DMS114 treated with DMSO at 0.1 percent for 48 hours (cell line): ENCODE measurements at regions not wholly inside any gene's neighbourhood (a gene's known extent, or its start where the extent isn't known, plus 50 kb on each side); places are given as distances from the start of the nearest gene placed in this dataset.

Experiments used
- DNase-seq: peaks from one replicate; lab custom pipeline; 2025; ENCODE audit not compliant: unreplicated experiment; lab: John Stamatoyannopoulos, UW

DNA sequence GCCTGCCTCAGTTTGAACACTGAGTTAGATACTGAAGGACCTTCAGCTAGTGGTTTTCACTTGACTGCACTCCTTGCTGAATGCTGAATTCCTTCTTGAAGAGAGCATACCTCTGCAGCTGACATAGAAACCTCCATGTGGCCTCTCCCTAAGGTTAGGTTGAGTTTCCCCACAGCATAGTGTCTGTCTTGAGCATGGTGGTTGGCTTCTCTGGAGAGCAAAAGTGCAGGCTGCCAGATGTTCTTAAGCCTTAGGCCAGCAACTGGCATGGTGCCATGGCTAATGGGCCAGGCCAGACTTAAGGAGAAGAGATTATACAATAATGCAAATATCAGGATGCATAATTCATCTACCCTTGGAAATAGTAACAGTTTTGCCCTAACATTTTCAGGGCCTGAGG is 545.6 kb upstream of the ZNF385D start:
- no peak for DNase-seq

DNA sequence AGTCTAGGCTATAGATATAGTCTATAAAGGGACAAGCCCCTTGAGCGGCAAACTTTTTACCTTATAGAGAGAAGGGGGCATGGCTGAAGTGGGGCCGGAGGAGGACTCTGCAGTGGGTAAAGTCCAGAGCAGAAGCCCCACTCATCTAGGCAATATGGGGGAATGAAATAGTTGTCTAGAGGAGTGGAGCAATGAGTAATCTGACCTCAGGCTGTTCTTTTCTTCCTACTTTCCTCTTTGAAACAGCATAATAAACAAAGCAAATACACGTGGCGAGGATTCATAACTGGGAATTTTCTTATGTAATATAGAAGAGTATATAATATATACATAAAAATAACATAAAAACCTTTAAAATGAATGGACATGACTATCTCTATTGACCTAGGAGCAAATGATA is 546.4 kb upstream of the ZNF385D start:
- no peak for DNase-seq

DNA sequence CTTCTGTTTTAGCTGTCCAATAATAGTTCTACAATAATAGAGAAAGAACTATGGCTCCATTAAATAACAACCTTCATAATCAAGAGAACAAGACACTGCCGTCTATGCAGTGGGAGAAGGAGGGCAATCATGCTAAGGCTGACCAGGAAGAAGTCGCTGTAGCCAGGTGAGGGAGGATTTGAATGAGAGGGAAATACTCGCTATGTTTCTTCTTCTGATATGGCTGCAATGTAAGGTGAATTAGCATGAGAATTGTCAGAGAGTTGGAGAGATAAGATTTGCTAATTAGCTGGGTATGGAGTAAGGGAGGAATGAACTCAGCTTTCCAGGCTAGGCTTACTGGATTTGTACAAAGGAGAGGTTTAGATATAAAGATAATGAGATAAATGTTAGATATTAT is 555.4 kb upstream of the ZNF385D start:
- DNase-seq = no peak

DNA sequence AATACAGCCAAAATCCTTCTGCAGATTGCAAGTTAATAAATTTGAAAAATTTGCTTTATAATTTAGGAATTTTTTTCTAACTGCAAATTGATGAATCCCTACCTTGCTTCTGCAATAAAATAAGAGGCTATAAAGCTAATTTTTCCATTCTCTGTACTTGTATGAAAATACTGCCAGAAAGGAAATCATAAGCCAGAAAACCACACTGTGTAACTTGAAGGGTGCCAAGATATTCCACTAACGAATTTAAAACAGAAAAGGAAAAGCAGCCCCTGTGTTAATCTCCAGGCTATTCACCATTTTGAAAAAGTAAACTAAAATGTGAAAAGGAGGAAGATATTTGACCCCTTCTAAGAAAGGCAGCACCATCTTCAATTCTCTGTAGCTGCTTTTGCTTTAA is 557.9 kb upstream of the ZNF385D start:
- no peak for DNase-seq

DNA sequence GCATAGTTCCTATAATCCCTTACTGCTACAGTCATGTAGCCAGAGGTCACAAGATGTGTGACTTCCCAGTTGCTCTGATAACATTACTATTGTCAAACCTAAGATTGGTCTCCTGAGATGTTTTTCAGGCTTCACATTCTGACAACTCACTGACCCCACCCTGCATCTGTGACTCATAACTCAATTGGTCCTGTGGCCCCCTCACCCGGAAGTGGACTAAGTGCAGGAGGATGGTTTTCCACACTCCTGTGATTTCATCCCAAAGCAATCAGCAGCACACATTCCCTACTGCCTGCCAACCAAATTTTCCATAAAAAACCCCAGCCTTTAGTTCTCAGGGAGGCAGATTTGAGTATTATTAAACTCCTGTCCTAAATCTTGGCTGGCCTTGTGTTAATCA is 564.9 kb upstream of the ZNF385D start:
- DNase-seq = no peak

DNA sequence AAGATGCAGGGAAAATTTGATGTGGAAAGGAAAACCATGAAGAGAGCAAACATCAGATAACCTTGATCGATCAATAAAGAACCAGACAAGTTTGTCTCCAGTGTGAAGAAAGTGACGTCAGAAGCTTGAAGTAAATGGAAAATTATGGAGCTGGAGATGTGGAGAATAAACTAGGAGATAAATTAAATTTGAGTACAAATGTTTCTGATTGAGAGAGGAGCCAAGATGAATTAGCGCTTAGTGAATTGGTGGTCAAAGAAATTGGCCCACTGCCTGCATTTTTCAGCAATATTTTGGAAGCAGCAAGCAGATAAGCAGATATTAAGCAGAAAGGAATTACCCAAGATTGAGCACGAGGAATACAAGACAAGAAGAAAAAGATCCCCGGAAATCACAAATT is 567.3 kb upstream of the ZNF385D start:
- DNase-seq = no peak

DNA sequence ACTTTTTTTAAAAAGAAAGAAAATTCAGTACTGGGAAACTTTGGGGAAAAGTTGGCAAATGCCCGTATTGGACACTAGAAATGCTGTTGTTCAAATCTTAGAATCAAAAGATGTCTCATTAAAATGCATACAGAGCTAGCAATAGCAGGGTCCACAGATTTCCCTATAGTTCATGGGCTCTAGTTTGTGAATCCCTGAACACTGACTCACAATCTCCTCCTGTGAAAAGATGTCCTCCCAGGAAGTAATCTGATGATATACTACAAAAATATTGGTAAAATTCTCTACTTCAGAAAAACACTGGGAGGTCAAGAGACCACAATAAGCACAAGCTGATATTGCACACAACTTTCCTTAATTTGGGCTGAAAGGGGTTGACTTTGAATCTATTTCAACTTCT is 568.4 kb upstream of the ZNF385D start:
- DNase-seq = no peak

DNA sequence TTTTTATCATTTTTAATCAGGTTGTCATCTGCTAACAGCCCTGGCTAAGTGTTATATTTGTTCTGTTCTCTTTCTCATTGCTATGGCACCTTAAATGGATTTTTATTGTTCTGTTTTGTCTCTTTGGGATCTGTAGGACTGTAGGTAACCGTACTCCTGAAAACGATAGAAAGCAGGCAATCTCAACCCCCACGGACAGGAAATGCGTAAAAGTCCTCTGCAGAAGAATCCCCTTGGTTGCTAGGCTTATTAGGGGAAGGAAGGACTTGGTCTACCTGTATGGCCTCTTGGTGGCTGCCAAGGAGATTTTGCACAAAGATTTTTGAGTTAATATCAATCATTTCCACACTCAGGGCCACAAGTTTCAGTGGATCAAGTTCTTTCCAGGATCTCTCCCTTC is 571.9 kb upstream of the ZNF385D start:
- DNase-seq = no peak

DNA sequence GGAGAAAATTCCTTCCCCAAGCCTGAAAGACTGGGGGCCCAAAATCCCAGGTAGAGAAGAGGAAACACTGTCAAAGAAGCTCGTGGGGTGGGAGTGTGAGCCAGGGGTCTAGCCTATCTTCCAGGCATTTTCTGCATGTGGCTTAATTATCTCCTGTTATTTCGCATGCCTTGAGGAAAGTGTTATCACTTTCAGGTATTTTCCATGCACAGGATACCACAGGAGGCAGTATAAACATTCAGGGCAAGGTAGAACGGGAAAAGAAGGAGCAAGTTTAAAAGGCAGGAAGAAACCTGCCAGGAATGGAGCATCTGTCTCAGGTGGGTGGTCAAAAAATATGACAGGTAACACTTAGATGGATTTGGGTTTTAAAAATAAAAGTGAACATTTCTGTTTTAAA is 575.3 kb upstream of the ZNF385D start:
- DNase-seq = no peak

DNA sequence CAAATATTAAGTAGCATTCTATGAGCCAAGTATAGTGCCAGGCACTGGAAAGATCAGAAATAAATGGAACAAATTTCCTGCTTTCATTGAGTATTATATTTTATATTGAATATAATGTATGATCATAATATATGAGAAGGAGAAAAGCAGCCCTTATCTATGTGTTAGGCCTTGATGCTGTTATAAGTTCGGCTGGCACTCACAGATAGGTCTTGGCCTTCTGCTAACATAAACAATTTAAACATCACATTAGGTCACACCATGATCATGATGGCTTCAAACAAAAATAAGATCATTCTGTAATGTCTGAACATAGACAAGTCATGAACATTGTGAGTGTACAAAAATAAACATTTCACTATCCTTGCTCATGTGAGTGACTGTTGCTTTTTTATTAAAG is 584.0 kb upstream of the ZNF385D start:
- DNase-seq = no peak

DNA sequence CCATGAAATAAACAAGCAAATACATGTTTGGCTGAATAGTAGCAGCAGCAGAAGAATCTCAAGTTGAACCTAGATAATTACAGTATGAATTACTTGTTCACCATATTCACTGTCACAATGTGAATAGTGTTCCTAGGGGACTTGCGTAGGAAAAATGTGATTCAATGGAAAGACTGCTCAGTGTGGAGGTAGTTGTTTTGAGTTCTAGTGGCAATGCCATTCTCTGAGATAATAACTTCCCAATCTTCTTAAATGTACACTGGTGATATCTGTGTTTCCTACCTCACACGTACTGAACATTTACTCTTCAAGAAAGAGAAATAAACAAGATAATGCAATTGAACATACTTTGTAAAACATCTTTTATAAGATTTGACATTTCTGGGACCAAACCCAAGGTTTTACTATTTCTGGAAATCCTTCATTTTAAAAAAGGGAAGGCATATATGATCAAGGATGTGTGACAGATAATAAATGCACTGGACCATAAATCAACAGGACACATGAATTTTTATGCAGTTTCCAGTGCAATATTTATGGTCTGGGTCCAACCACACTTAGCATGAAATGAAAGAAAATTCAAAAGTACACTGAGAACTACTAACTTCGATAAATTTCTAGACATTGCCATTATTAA is 598.3 kb upstream of the ZNF385D start:
- no peak for DNase-seq

DNA sequence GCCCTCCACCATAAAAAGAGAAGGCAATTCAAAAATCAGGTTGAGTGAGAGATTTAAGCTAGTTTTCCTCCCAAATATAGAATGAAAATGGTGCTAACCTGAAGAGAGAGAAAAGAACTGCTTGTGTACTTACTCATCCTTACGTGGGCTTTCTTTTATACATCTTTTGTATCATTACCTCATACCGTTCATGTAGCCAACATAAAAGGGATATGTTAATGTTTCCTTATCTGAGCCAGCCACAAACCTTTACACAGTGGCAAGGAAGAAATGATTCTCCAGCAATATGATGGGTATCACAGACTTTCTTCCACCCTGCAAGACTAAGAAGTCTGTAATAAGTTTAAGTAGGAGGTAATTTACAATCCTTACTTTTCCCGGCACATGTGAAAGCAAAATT is 600.8 kb upstream of the ZNF385D start:
- DNase-seq = no peak

DNA sequence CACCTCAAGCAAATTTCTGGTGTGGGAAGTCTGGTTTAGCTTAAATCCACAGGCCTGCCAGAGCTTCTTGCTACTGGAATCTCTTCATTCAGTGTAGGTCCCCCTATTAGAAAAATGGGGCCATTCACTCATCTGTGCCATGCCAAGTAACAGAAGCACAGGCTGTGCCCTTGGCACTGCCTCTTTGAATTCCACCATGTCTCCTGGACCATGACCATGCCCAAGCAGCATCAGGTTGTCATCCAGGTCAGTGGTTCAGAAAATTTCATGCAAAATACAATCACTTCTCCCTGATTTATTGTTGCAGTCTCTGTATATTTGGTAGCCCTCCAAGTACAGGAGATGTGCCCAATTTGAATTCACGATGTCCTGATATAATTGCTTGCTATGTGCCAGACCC is 602.1 kb upstream of the ZNF385D start:
- DNase-seq = no peak

DNA sequence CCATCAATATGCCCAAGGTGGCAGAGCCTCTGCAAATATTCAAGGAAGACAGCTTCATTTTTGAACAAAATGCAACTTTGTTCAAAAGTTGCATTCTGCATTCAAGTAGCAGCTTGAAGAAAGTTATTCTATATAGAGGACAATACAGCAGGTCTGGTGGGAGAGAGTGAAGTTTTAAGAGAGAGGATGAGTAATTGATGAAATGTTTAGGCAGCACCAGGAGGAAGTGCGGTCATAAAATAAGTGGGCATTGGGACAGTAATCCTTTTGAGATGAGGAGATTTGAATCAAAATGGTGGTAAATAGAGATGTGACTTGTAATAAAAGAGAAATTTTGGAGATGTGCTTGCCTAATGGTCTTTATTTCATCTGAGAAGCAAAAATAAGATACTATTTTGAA is 607.3 kb upstream of the ZNF385D start:
- no peak for DNase-seq

DNA sequence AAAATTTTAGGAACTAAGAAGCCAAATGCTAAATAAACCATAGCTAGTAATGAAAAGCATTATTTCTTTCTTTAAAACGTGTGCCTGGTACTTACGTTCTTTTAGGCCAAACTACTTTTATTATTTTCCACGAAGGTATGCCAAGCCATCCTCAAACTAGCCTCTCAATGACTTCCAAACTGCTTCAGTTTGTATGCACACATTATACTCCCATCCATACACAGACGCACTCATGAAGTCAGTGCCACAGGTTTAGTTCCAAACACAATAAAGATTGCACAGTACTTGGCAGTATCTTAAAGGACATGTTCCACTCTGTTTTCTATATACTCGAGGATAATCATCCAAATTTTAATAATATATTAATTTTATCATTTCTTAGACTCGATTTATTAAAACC is 609.2 kb upstream of the ZNF385D start:
- DNase-seq = no peak

DNA sequence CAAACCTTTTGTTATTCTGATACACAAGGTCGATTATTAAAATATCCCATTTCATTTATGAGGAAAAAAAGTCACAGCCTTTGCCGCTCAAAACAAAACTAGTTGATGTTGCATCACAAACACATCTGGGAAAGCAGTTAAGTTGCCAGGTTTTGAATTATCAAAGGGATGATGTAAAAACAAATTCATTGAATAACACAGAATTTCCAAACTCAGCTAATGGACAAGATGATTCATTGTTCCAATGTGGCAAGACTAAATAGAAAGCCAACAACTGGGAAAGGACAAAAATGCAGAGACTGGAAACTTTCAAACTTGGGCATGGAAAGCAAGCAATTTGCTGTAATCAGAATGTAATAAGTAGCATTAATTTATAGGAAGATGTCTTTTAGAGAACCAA is 610.0 kb upstream of the ZNF385D start:
- DNase-seq = no peak

DNA sequence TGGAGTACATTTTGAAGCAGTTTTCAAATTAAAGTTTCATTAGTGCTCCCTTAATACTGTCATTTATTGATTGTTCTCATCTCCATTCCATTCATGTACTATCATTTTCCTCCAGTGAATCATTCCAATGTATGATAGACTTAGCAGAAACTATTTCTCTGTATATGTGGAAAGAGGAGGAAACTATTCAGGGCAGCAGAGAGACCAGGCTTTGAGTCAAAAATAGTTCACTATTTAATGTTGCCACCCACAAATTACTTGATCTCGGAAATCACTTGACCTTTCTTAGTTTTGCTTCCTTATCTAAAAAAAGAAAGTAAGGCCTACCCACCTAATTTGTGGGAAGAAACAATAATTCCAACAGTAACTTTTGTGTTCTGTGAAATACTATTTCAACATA is 610.5 kb upstream of the ZNF385D start:
- no peak for DNase-seq

DNA sequence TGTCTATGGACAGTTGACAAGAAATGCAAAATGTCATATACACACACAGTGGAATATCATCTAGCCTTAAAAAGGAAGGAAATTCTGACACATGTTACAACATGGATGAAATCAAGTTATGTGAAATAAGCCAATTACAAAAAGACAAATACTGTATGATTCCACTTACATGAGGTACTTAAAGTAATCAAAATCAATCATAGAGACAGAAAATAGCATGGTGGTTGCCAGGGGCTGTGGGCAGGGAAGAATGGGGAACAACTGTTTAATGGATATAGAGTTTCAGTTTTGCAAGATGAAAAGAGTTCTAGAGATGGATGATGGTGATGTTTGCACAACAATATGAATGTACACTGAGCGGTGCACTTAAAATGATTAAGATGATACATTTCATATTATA is 613.8 kb upstream of the ZNF385D start:
- no peak for DNase-seq

DNA sequence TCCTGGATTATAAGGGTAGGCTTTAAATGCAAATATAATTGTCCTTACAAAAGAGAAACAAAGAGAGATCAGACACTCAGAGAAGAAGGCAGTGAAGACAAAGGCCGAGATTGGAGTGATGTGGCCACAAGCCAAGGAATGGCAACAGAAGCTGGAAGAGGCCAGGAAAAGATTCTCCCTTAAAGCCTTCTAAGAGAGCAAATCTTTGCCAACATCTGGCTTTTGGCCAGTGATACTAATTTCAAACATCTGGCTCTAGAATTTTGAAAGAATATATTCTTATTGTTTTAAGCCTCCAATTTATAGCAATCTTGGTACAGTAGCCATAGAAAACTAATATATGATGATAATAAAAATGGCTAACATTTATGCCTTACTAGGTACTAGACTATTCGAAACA is 615.8 kb upstream of the ZNF385D start:
- no peak for DNase-seq

DNA sequence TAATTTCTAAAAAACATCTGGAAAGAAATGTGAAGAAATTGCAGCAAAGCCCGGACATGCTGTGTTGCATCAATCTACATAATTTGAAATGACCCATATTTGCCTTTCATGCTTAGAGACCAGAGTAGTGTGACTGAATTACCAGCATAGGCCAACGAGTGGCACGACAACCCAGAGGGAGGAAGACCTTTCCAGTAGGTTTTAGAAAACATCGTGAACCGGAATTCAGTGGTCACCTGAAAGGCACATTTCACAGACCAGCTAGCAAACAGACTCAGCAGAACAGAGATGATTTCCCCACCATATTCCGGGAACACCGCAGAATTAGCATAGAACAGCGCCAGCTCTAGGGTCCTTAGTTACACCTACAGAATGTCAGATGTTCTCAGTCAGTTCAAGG is 620.0 kb upstream of the ZNF385D start:
- no peak for DNase-seq

DNA sequence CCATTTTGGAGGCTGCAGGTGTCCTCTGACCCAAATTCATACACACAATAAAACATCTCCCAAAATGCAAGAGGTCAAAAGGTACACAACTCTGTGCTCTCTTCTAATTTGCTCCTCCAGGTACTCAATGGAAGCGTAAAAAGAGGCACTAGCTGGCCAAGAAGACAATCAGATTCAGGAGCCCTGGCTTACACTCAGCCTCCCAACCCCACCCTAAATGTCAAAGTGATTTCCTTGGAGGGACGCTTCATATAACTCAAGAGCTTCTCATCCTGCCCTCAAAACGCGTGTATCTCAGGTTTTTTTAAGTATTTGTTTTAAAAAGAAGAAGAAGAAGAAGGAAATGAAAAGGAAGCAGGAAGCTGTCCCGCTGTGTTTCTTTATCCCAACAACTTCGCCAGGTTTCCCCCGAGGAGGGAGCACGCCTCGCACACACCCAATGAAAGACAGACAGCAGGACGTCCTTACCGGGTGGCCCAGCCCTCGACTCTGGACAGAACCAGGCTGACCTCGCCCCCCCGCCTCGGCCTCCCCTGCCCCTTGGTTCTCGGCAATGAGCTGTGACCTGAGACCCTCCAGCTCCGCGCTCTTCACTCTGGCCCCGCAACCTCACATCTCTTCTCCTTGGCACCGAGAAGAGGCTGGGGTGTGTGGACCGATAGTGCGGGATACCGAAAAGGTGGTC is 620.7 kb upstream of the ZNF385D start:
- no peak for DNase-seq

DNA sequence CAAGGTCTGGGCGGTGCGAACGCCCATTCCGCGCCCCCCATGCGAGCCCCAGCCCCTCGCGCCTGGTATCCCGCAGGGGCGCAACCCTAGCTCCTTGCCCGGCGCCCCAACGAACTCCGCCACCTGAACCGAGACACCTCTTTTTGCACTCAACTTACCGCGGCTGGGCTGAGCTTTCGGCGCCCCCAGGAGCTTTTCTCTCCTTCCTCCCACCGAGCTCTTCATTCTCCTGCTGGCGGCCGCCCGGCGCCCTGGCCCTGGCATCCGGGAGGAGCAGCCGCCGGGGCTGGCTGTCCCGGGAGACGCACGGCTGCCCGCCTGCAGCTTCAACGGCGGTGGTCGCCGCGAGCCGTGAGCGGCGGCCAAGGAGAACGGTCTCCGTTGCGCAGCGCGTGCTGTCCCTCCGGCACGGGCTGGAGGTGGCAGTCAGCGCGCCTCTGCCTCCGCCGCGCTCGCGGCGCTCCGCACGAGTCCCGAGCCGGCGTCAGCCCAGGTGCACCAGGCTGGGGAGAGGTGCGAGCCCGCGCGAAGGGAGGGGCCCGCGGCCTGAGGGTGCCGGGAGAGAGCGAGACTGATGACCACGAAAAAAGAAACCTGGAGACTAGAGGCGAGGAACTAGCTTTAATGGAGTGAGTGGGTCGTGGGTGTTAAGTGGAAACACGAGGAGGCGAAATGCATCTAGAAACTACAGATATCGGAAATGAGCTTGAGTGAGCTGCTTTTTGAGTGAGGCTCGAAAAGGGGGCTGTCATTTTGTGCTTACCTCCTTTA is 621.5 kb upstream of the ZNF385D start:
- DNase-seq = no peak
